Esophagus muscularis mucosa (tissue), 3 donors: ENCODE measurements at regions not wholly inside any gene's neighbourhood (a gene's known extent, or its start where the extent isn't known, plus 50 kb on each side); places are given as distances from the start of the nearest gene placed in this dataset.

Experiments used
- CTCF ChIP-seq, 3 experiments: fragments of 200-600 bp in 2 of 3; fragments of 450-650 bp in 1 of 3; sonication (generic) in 2 of 3; IDR thresholded peaks; one replicate each; pipeline ENCODE4 v1.5.1; 2017 to 2019; ENCODE audit warnings: antibody characterized with exemption in 3 of 3, mild to moderate bottlenecking in 2 of 3, moderate library complexity in 1 of 3
- POLR2AphosphoS5 ChIP-seq, 2 donors: sonication (generic); formaldehyde crosslinking; IDR thresholded peaks; one replicate each; pipeline ENCODE4 v1.6.1; 2017; ENCODE audit warnings: antibody characterized with exemption in 2 of 2

- TF ChIP-seq POLR2AphosphoS5 (IDR thresholded peaks at IDR 0.05) (no peak), CTCF (IDR thresholded peaks at IDR 0.05) (no peak)
Measured at GRCh38 chr10:33390046-33390445, 55.6 kb upstream of the NRP1 start.
